ENCODE measurements at regions not wholly inside any gene's neighbourhood (a gene's known extent, or its start where the extent isn't known, plus 50 kb on each side); places are given as distances from the start of the nearest gene placed in this dataset.

DNA sequence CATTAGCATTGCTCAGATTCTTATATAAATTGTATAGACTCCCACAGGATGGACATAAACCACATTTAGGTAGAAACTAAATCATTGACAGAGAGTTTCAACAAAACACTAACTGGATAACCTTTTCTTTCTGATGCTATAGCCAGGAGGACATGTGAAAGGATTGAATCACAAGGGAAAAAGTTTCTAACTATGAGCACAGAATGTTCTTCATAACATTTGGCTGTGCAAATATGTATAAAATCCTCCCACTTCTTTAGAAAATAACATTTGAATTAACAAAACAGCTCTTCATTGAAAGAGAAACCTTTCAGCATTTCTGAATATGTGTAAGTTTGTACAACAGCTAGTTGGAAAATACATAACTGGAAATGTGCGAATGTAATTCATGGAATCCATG, 167.3 kb downstream of the TBX15 start:
- TF ChIP-seq TAF1 (IDR thresholded peaks at IDR 0.05; ENCODE audit: low read depth, low read length): no peak
- no peak for TF ChIP-seq POLR2A (IDR thresholded peaks at IDR 0.05; ENCODE audit: low read depth, low read length)
- TF ChIP-seq POLR2AphosphoS5 (IDR thresholded peaks at IDR 0.05; ENCODE audit: low read depth, low read length): no peak
- TF ChIP-seq SPI1 (IDR thresholded peaks at IDR 0.05; ENCODE audit: low read depth, low read length): no peak
- TF ChIP-seq PAX5 (IDR thresholded peaks at IDR 0.05; ENCODE audit: insufficient read depth, low read length, severe bottlenecking): no peak
- no peak for TF ChIP-seq POU2F2 (IDR thresholded peaks at IDR 0.05; ENCODE audit: low read depth, low read length)

Measured in GM12891 (cell line).